Breast epithelium (tissue), 3 donors: ENCODE measurements at regions not wholly inside any gene's neighbourhood (a gene's known extent, or its start where the extent isn't known, plus 50 kb on each side); places are given as distances from the start of the nearest gene placed in this dataset.

Experiments used
- POLR2A ChIP-seq: fragments of 450-650 bp; IDR thresholded peaks from one replicate; pipeline ENCODE4 v1.6.1; 2016; ENCODE audit warnings: antibody characterized with exemption, mild to moderate bottlenecking, moderate library complexity
- TF ChIP-seq, protein P1 (sequence below), 3 donors: fragments of 450-650 bp; IDR thresholded peaks; one replicate each; pipeline ENCODE4 v1.5.1; 2016 to 2017; ENCODE audit warnings: antibody characterized with exemption in 3 of 3, mild to moderate bottlenecking in 3 of 3, moderate library complexity in 3 of 3

- TF ChIP-seq, protein P1, sequence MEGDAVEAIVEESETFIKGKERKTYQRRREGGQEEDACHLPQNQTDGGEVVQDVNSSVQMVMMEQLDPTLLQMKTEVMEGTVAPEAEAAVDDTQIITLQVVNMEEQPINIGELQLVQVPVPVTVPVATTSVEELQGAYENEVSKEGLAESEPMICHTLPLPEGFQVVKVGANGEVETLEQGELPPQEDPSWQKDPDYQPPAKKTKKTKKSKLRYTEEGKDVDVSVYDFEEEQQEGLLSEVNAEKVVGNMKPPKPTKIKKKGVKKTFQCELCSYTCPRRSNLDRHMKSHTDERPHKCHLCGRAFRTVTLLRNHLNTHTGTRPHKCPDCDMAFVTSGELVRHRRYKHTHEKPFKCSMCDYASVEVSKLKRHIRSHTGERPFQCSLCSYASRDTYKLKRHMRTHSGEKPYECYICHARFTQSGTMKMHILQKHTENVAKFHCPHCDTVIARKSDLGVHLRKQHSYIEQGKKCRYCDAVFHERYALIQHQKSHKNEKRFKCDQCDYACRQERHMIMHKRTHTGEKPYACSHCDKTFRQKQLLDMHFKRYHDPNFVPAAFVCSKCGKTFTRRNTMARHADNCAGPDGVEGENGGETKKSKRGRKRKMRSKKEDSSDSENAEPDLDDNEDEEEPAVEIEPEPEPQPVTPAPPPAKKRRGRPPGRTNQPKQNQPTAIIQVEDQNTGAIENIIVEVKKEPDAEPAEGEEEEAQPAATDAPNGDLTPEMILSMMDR (IDR thresholded peaks at IDR 0.05), result no peak
- TF ChIP-seq POLR2A, result no peak
Measured at GRCh38 chrX:9166584-9166944, 132.6 kb upstream of the FAM9B start.
